Smooth muscle cell (in vitro differentiated cells): ENCODE measurements at regions not wholly inside any gene's neighbourhood (a gene's known extent, or its start where the extent isn't known, plus 50 kb on each side); places are given as distances from the start of the nearest gene placed in this dataset.

ENCODE experiments used
- DNase-seq: peaks from one replicate; lab custom pipeline; 2025; ENCODE audit not compliant: unreplicated experiment; lab: John Stamatoyannopoulos, UW
- H2AFZ ChIP-seq: fragments of 200-600 bp; sonication (generic); 2 replicates; pipeline ENCODE4 v1.6.0; 2016; ENCODE audit warnings: antibody characterized with exemption, low read depth, mild to moderate bottlenecking
- H3F3A ChIP-seq: fragments of 200-600 bp; sonication (generic); 2 replicates; pipeline ENCODE4 v1.6.0; 2017; ENCODE audit warnings: antibody characterized with exemption, low read depth
- H3K27ac ChIP-seq: fragments of 200-600 bp; sonication (generic); 2 replicates; pipeline ENCODE4 v1.5.1; 2016; ENCODE audit warnings: low read depth, mild to moderate bottlenecking
- H3K27me3 ChIP-seq: fragments of 200-600 bp; sonication (generic); 2 replicates; pipeline ENCODE4 v1.6.1; 2016; ENCODE audit warnings: low read depth, mild to moderate bottlenecking
- H3K36me3 ChIP-seq: fragments of 200-600 bp; sonication (generic); 2 replicates; pipeline ENCODE4 v1.5.1; 2016; ENCODE audit warnings: low read depth
- H3K4me1 ChIP-seq: fragments of 200-600 bp; sonication (generic); 2 replicates; pipeline ENCODE4 v1.5.1; 2016; ENCODE audit warnings: low read depth
- H3K4me2 ChIP-seq: fragments of 200-600 bp; sonication (generic); 2 replicates; pipeline ENCODE4 v1.6.0; 2016; ENCODE audit warnings: mild to moderate bottlenecking
- H3K4me3 ChIP-seq: fragments of 200-600 bp; sonication (generic); 2 replicates; pipeline ENCODE4 v1.5.1; 2016; ENCODE audit warnings: mild to moderate bottlenecking
- H3K79me2 ChIP-seq: fragments of 200-600 bp; sonication (generic); 2 replicates; pipeline ENCODE4 v1.6.0; 2016; ENCODE audit warnings: low read depth, mild to moderate bottlenecking
- H3K9ac ChIP-seq: fragments of 200-600 bp; sonication (generic); 2 replicates; pipeline ENCODE4 v1.6.0; 2016; ENCODE audit warnings: low read depth
- H3K9me3 ChIP-seq: fragments of 200-600 bp; sonication (generic); replicated peaks from 2 replicates; pipeline ENCODE4 v1.5.1; 2016; ENCODE audit warnings: low read depth
- H4K20me1 ChIP-seq: fragments of 200-600 bp; sonication (generic); 2 replicates; pipeline ENCODE4 v1.6.0; 2016; ENCODE audit warnings: low read depth
- whole genome bisulfite sequencing: methylation state at CpG from one replicate; pipeline ENCODE4 v1.1.7; 2016; ENCODE audit warnings: low lambda C conversion rate; 5-methylcytosine and 5-hydroxymethylcytosine counted together
- TF ChIP-seq, protein P1 (sequence below): fragments of 200-600 bp; sonication (generic); IDR thresholded peaks from 2 replicates; pipeline ENCODE4 v1.5.1; 2017; ENCODE audit warnings: borderline replicate concordance, mild to moderate bottlenecking, antibody characterized with exemption; ENCODE audit not compliant: insufficient read depth, poor library complexity, severe bottlenecking

DNA sequence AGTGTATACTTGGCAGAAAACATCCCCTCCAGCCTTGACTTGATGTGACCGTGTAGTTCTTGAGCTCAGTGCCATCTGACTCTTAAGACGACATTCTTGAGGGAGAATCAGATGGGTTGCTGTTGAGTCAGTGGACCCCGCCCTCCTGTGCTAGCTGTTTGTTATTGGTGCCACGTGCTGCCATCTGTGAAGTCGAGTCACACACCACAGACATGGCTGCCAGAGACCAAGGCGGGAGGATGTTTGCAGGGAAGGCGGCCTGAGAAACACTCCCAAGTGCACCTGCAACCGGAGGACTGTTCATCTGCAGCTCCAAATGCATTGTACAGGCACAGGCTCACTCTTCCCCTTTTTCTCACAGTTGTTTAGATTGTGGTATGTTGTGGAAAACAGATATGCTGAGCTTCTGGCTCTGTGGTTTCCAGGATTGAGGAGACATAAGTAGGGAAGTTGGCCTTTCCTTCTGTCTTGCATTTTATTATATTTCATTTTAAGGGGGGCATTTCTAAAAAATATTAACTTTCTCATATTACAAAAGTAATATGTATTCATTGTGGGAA, 345.3 kb upstream of the ZFP64 start:
- Histone ChIP-seq H3K27ac (no peak overlapping the region), H3K27me3 (peaks cover 3% of the 10 kb centered on the region), H3K4me1 (no peaks in the 10 kb centered on the region), H3K4me3 (no peak overlapping the region), H3K4me2 (no peak overlapping the region), H2AFZ (no peak overlapping the region), H4K20me1 (no peaks in the 10 kb centered on the region), H3K9me3 (no peaks in the 10 kb centered on the region), H3F3A (no peaks in the 10 kb centered on the region), H3K36me3 (no peaks in the 10 kb centered on the region), H3K79me2 (no peaks in the 10 kb centered on the region), H3K9ac (no peak overlapping the region)
- TF ChIP-seq, protein P1, sequence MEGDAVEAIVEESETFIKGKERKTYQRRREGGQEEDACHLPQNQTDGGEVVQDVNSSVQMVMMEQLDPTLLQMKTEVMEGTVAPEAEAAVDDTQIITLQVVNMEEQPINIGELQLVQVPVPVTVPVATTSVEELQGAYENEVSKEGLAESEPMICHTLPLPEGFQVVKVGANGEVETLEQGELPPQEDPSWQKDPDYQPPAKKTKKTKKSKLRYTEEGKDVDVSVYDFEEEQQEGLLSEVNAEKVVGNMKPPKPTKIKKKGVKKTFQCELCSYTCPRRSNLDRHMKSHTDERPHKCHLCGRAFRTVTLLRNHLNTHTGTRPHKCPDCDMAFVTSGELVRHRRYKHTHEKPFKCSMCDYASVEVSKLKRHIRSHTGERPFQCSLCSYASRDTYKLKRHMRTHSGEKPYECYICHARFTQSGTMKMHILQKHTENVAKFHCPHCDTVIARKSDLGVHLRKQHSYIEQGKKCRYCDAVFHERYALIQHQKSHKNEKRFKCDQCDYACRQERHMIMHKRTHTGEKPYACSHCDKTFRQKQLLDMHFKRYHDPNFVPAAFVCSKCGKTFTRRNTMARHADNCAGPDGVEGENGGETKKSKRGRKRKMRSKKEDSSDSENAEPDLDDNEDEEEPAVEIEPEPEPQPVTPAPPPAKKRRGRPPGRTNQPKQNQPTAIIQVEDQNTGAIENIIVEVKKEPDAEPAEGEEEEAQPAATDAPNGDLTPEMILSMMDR = no peak
- 77% methylated on average over 8 of the region's 8 CpGs for WGBS
- no peak for DNase-seq

DNA sequence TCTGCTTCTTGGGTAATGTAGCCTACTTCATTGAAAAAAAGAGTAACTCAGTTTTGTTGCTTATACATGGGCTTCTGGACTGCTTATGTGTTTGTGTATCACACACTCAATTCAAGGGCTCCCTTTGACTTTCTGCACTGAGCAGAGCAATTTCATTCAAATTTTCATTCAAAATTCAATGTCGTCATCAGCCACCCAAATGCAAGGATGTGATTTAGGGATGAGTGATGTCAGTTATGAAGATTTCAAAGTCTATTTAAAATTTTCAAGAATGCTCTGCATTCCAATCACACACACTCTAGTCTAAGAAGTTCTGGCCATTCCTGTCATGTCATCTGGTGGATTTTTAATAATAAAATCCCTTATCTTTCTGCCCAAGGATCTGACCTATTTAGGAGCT, 344.5 kb upstream of the ZFP64 start:
- Histone ChIP-seq H3K36me3 (no peaks in the 10 kb centered on the region), H3K79me2 (no peaks in the 10 kb centered on the region), H3K4me2 (no peak overlapping the region), H3K27ac (no peak overlapping the region), H2AFZ (no peak overlapping the region), H3F3A (no peaks in the 10 kb centered on the region), H3K9me3 (no peaks in the 10 kb centered on the region), H3K9ac (no peak overlapping the region), H3K27me3 (peaks cover 3% of the 10 kb centered on the region), H4K20me1 (no peaks in the 10 kb centered on the region), H3K4me1 (no peaks in the 10 kb centered on the region), H3K4me3 (no peak overlapping the region)
- TF ChIP-seq, protein P1 = no peak
- no peak for DNase-seq
- 93% methylated on average over 1 of the region's 1 CpG for WGBS

DNA sequence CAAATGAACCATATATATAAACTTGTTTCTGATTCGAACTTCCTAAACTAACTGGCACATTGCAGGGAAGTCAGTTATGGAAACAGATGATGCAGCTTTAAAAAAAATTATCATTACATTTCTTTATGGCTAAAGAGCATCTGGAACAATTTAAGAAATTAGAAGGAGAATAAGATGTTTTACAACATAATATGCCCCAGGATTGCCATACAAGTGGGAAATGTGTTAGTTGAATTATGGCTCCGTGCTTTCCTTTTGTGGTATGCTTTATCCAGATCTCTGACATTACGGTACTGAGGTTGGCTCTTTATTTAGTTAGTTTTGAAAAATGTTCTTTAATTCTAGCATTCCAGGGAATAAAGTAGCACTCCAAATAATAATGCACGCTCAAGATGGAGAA, 343.0 kb upstream of the ZFP64 start:
- no peak overlapping the region for H2AFZ ChIP-seq
- no peak for DNase-seq
- H3K9me3 ChIP-seq = no peaks in the 10 kb centered on the region
- H3K27ac ChIP-seq = no peak overlapping the region
- H3K79me2 ChIP-seq = no peaks in the 10 kb centered on the region
- 79% methylated on average over 4 of the region's 4 CpGs for WGBS
- no peaks in the 10 kb centered on the region for H4K20me1 ChIP-seq
- H3K36me3 ChIP-seq = no peaks in the 10 kb centered on the region
- H3K4me1 ChIP-seq = no peaks in the 10 kb centered on the region
- H3K4me2 ChIP-seq = no peak overlapping the region
- H3K4me3 ChIP-seq = no peak overlapping the region
- no peak overlapping the region for H3K9ac ChIP-seq
- TF ChIP-seq, protein P1 = no peak
- H3F3A ChIP-seq = no peaks in the 10 kb centered on the region
- peaks cover 3% of the 10 kb centered on the region for H3K27me3 ChIP-seq

DNA sequence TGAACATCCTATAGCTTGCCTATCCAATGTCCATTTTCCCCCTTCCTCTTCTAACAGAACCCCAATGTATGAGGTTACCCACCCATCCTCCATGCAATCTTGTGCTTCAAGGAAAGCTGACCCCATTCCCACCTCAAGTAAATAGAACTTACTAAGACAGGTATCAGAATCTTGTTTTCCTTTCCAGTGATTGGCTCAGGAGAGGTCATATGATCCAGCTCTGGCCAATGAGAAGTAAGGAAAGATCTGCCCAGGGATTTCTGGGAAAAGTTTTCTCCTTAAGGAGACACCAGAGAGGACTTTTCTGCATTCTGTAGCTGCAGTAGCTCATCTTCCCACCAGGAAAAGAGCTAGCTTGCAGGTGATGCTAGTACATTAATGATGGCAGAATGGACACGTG, 341.8 kb upstream of the ZFP64 start:
- Histone ChIP-seq H2AFZ (no peak overlapping the region), H3K9me3 (no peaks in the 10 kb centered on the region), H3K4me3 (no peak overlapping the region), H3F3A (no peaks in the 10 kb centered on the region), H3K9ac (no peak overlapping the region), H3K27ac (no peak overlapping the region), H3K36me3 (no peaks in the 10 kb centered on the region), H3K27me3 (no peaks in the 10 kb centered on the region), H3K4me1 (no peaks in the 10 kb centered on the region), H4K20me1 (no peaks in the 10 kb centered on the region), H3K4me2 (no peak overlapping the region), H3K79me2 (no peaks in the 10 kb centered on the region)
- TF ChIP-seq, protein P1 = no peak
- WGBS = 81% methylated on average over 1 of the region's 1 CpG
- DNase-seq = no peak
